NB4 (cell line): ENCODE measurements at regions not wholly inside any gene's neighbourhood (a gene's known extent, or its start where the extent isn't known, plus 50 kb on each side); places are given as distances from the start of the nearest gene placed in this dataset.

ENCODE experiments used
- MYC ChIP-seq: IDR thresholded peaks from 2 replicates; pipeline ENCODE4 v1.6.1; 2011; ENCODE audit warnings: low read depth, low read length
- POLR2A ChIP-seq: IDR thresholded peaks from 2 replicates; pipeline ENCODE4 v1.6.1; 2011; ENCODE audit warnings: mild to moderate bottlenecking; ENCODE audit not compliant: insufficient read length; ENCODE audit errors: extremely low read depth
- TF ChIP-seq, protein P1 (sequence below): IDR thresholded peaks from one replicate; pipeline ENCODE4 v1.5.1; 2012; ENCODE audit warnings: low read depth, low read length
- TF ChIP-seq, protein P2 (sequence below): IDR thresholded peaks from 2 replicates; pipeline ENCODE4 v1.6.1; 2011; ENCODE audit warnings: low read depth, low read length

DNA sequence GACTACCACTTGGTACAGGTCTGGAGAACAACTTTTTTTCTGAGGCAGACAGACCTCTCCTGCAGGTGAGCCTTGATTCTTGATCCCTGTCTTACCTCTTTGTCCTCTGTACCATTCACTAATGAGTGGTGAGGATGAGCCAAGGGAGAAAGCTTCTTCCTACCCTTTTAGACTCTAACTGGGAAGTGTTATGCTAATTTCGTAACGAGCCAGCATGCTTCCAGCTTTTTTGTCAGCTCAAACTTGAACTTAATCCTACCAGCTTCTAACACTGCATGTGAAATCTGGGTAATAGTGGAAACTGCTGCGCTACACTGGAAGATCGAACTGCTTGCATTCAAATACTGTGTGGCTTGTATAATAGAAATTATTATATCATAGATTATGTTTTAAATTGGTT lies 87.0 kb downstream of the NEUROD6 start:
- TF ChIP-seq, protein P1, sequence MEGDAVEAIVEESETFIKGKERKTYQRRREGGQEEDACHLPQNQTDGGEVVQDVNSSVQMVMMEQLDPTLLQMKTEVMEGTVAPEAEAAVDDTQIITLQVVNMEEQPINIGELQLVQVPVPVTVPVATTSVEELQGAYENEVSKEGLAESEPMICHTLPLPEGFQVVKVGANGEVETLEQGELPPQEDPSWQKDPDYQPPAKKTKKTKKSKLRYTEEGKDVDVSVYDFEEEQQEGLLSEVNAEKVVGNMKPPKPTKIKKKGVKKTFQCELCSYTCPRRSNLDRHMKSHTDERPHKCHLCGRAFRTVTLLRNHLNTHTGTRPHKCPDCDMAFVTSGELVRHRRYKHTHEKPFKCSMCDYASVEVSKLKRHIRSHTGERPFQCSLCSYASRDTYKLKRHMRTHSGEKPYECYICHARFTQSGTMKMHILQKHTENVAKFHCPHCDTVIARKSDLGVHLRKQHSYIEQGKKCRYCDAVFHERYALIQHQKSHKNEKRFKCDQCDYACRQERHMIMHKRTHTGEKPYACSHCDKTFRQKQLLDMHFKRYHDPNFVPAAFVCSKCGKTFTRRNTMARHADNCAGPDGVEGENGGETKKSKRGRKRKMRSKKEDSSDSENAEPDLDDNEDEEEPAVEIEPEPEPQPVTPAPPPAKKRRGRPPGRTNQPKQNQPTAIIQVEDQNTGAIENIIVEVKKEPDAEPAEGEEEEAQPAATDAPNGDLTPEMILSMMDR = no peak
- TF ChIP-seq POLR2A = no peak
- TF ChIP-seq, protein P2, sequence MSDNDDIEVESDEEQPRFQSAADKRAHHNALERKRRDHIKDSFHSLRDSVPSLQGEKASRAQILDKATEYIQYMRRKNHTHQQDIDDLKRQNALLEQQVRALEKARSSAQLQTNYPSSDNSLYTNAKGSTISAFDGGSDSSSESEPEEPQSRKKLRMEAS = no peak
- no peak for TF ChIP-seq MYC
